ENCODE measurements at regions not wholly inside any gene's neighbourhood (a gene's known extent, or its start where the extent isn't known, plus 50 kb on each side); places are given as distances from the start of the nearest gene placed in this dataset.

GRCh38 chr10:132124201-132124920 is 58.6 kb downstream of the JAKMIP3 start:
- TF ChIP-seq ZHX1 (CRISPR knock-in tag; IDR thresholded peaks at IDR 0.05; ENCODE audit: low read depth) (no peak), ZC3H4 (CRISPR knock-in tag; IDR thresholded peaks at IDR 0.05; ENCODE audit: borderline replicate concordance) (no peak), PRDM10 (CRISPR knock-in tag; IDR thresholded peaks at IDR 0.05; ENCODE audit: low read depth) (no peak), ATF4 (CRISPR knock-in tag; IDR thresholded peaks at IDR 0.05) (no peak), HNRNPK (IDR thresholded peaks at IDR 0.05; ENCODE audit: low read depth, low read length, poor library complexity, severe bottlenecking) (no peak), ZNF232 (CRISPR knock-in tag; IDR thresholded peaks at IDR 0.05; ENCODE audit: borderline replicate concordance) (no peak), ZNF234 (CRISPR knock-in tag; conservative IDR thresholded peaks at IDR 0.05) (no peak), POLR2AphosphoS5 (IDR thresholded peaks at IDR 0.05; ENCODE audit: low read depth, low read length) (no peak), ZNF235 (CRISPR knock-in tag; IDR thresholded peaks at IDR 0.05; ENCODE audit: borderline replicate concordance) (no peak), PAX8 (CRISPR knock-in tag; IDR thresholded peaks at IDR 0.05; ENCODE audit: borderline replicate concordance) (no peak)

Data from HepG2 (cell line).